Lower leg skin (tissue), 3 donors: ENCODE measurements at regions not wholly inside any gene's neighbourhood (a gene's known extent, or its start where the extent isn't known, plus 50 kb on each side); places are given as distances from the start of the nearest gene placed in this dataset.

Experiments used
- POLR2A ChIP-seq, 2 donors: fragments of 450-650 bp; IDR thresholded peaks; one replicate each; pipeline ENCODE4 v1.6.1; 2016 to 2017; ENCODE audit warnings: antibody characterized with exemption in 2 of 2, mild to moderate bottlenecking in 1 of 2, moderate library complexity in 1 of 2
- TF ChIP-seq, protein P1 (sequence below), 3 donors: fragments of 450-650 bp; IDR thresholded peaks; one replicate each; pipeline ENCODE4 v1.5.1; 2016; ENCODE audit warnings: antibody characterized with exemption in 3 of 3, mild to moderate bottlenecking in 3 of 3, moderate library complexity in 2 of 3

DNA sequence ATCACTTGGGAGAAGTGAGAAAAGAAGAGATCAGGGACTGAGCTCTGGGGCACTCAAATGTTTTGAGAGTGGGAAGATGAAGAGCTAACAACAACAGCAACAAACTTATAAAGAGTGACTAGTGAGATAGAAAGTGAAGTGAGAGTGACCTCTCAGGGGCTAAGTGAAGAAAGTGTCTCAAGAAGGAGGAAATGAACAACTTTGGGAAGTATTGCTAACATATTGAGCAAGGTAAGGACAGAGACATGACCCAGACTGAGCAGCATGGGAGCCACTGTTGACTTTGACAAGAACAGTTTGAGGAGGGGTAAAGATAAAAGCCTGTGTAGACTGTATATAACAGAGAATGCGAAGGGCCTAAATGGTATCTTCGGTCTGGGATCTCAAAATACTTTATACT is 155.1 kb upstream of the BTG1 start:
- TF ChIP-seq, protein P1, sequence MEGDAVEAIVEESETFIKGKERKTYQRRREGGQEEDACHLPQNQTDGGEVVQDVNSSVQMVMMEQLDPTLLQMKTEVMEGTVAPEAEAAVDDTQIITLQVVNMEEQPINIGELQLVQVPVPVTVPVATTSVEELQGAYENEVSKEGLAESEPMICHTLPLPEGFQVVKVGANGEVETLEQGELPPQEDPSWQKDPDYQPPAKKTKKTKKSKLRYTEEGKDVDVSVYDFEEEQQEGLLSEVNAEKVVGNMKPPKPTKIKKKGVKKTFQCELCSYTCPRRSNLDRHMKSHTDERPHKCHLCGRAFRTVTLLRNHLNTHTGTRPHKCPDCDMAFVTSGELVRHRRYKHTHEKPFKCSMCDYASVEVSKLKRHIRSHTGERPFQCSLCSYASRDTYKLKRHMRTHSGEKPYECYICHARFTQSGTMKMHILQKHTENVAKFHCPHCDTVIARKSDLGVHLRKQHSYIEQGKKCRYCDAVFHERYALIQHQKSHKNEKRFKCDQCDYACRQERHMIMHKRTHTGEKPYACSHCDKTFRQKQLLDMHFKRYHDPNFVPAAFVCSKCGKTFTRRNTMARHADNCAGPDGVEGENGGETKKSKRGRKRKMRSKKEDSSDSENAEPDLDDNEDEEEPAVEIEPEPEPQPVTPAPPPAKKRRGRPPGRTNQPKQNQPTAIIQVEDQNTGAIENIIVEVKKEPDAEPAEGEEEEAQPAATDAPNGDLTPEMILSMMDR (IDR thresholded peaks at IDR 0.05) = no peak
- no peak for TF ChIP-seq POLR2A (IDR thresholded peaks at IDR 0.05)
